SK-N-SH treated with all-trans-retinoic acid at 6 μM for 48 hours (cell line): ENCODE measurements at regions not wholly inside any gene's neighbourhood (a gene's known extent, or its start where the extent isn't known, plus 50 kb on each side); places are given as distances from the start of the nearest gene placed in this dataset.

Source experiments
- CSDC2 ChIP-seq: fragments of 250-450 bp; sonication (Bioruptor Pico); IDR thresholded peaks from 2 replicates; pipeline ENCODE4 v1.5.0; 2020; ENCODE audit warnings: mild to moderate bottlenecking, moderate library complexity
- ZNF8 ChIP-seq: fragments of 450-650 bp; formaldehyde crosslinking; IDR thresholded peaks from 2 replicates; pipeline ENCODE4 v1.5.0; 2020; ENCODE audit warnings: mild to moderate bottlenecking, moderate library complexity

DNA sequence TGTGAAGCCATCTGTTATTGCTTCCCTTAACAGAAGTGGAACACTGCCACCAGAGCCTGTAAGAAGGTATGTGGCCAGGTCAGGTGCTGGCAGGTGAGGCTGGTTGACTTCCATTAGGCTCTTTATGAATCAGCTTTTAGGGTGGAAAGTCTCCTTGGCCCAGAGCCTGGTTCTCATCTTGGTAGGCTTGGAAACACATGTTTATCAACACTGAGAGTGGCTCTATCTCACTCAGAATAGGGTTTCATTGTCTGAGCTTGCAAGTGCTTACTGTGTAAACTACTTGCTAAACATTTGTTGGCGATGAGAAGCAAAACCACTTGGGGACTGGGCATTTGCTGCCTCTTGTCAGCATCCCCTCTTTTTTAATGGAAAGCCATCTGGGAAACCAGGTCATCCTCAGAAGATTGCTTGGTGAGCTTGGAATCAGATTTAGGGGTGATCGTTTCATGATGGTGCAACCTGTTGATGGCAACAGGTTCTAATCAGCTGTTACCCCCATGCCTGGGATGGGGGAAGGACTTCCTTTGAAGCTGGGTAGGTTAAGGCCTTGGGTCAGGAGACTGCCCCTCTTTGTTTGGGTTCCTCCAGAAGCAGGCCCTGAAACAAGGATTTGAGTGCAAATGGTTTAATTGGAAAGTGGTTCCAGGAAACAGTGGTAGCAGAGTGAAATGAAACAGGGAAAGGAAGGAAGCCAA is 75.0 kb upstream of the AMPD3 start:
- TF ChIP-seq CSDC2 (no peak), ZNF8 (no peak)
